H9 (cell line): ENCODE measurements at regions not wholly inside any gene's neighbourhood (a gene's known extent, or its start where the extent isn't known, plus 50 kb on each side); places are given as distances from the start of the nearest gene placed in this dataset.

Experiments used
- DNase-seq: peaks from one replicate; pipeline ENCODE4 v3.0.0-alpha.2; 2017
- H2AFZ ChIP-seq: one replicate; pipeline ENCODE4 v1.6.1; 2013; ENCODE audit warnings: mild to moderate bottlenecking, low read length, control low read depth, moderate library complexity
- H2AK5ac ChIP-seq: 2 replicates; pipeline ENCODE4 v1.6.1; 2013; ENCODE audit warnings: low read length, control low read depth, mixed read lengths; ENCODE audit not compliant: insufficient read length
- H2BK120ac ChIP-seq: one replicate; pipeline ENCODE4 v1.6.1; 2013; ENCODE audit warnings: low read depth, mild to moderate bottlenecking, low read length, control low read depth, inconsistent platforms; ENCODE audit not compliant: poor library complexity, severe bottlenecking
- H2BK12ac ChIP-seq: 2 replicates; pipeline ENCODE4 v1.6.1; 2013; ENCODE audit warnings: low read length, control low read depth, mixed read lengths, low read depth; ENCODE audit not compliant: insufficient read length
- H2BK15ac ChIP-seq: 2 replicates; pipeline ENCODE4 v1.6.1; 2013; ENCODE audit warnings: low read depth, low read length, control low read depth
- H2BK20ac ChIP-seq: one replicate; pipeline ENCODE4 v1.6.1; 2013; ENCODE audit warnings: low read depth, mild to moderate bottlenecking, low read length, control low read depth, inconsistent platforms; ENCODE audit not compliant: poor library complexity, severe bottlenecking
- H2BK5ac ChIP-seq: 2 replicates; pipeline ENCODE4 v1.6.1; 2013; ENCODE audit warnings: low read length, control low read depth, mixed read lengths; ENCODE audit not compliant: insufficient read length
- H3K14ac ChIP-seq: 2 replicates; pipeline ENCODE4 v1.6.1; 2013; ENCODE audit warnings: low read length, control low read depth; ENCODE audit not compliant: insufficient read depth
- H3K18ac ChIP-seq: 2 replicates; pipeline ENCODE4 v1.6.1; 2013; ENCODE audit warnings: low read depth, mild to moderate bottlenecking, mixed read lengths, low read length, control low read depth; ENCODE audit not compliant: insufficient read length
- H3K23ac ChIP-seq: 2 replicates; pipeline ENCODE4 v1.6.1; 2013; ENCODE audit warnings: low read length, control low read depth, mixed read lengths, low read depth; ENCODE audit not compliant: insufficient read length
- H3K23me2 ChIP-seq: 2 replicates; pipeline ENCODE4 v1.6.1; 2013; ENCODE audit warnings: low read depth, mild to moderate bottlenecking, mixed read lengths, low read length, control low read depth; ENCODE audit not compliant: insufficient read length, poor library complexity, severe bottlenecking
- H3K27ac ChIP-seq: 2 replicates; pipeline ENCODE4 v1.5.1; 2013; ENCODE audit warnings: low read length, control low read depth, mixed read lengths, low read depth; ENCODE audit not compliant: insufficient read length
- H3K27me3 ChIP-seq: 2 replicates; pipeline ENCODE4 v1.6.1; 2013; ENCODE audit warnings: low read length, control low read depth, inconsistent platforms; ENCODE audit not compliant: insufficient read depth
- H3K4ac ChIP-seq: 2 replicates; pipeline ENCODE4 v1.6.1; 2013; ENCODE audit warnings: low read depth, mild to moderate bottlenecking, control low read depth, inconsistent platforms, low read length, moderate library complexity
- H3K4me1 ChIP-seq: 2 replicates; pipeline ENCODE4 v1.6.1; 2013; ENCODE audit warnings: low read length, control low read depth, inconsistent platforms; ENCODE audit not compliant: insufficient read depth
- H3K4me2 ChIP-seq: 2 replicates; pipeline ENCODE4 v1.6.1; 2013; ENCODE audit warnings: low read length, control low read depth, mixed read lengths; ENCODE audit not compliant: insufficient read length, insufficient read depth
- H3K56ac ChIP-seq: 2 replicates; pipeline ENCODE4 v1.6.1; 2013; ENCODE audit warnings: low read depth, mild to moderate bottlenecking, mixed read lengths, low read length, control low read depth; ENCODE audit not compliant: insufficient read length
- H3K79me1 ChIP-seq: 2 replicates; pipeline ENCODE4 v1.6.1; 2013; ENCODE audit warnings: low read depth, mild to moderate bottlenecking, moderate library complexity, low read length, control low read depth, inconsistent platforms; ENCODE audit not compliant: insufficient read depth, poor library complexity, severe bottlenecking
- H3K79me2 ChIP-seq: 2 replicates; pipeline ENCODE4 v1.6.1; 2013; ENCODE audit warnings: low read length, control low read depth, inconsistent platforms; ENCODE audit not compliant: insufficient read depth
- H3K9ac ChIP-seq: 2 replicates; pipeline ENCODE4 v1.6.1; 2013; ENCODE audit warnings: low read length, control low read depth, mixed read lengths; ENCODE audit not compliant: insufficient read length; ENCODE audit errors: extremely low read depth
- H3K9me3 ChIP-seq: one replicate; pipeline ENCODE4 v1.6.1; 2013; ENCODE audit warnings: low read depth, low read length, inconsistent platforms; ENCODE audit not compliant: control insufficient read depth
- H3T11ph ChIP-seq: one replicate; pipeline ENCODE4 v1.6.1; 2013; ENCODE audit warnings: mild to moderate bottlenecking, low read length, control low read depth, inconsistent platforms
- H4K20me1 ChIP-seq: one replicate; pipeline ENCODE4 v1.6.1; 2013; ENCODE audit not compliant: control insufficient read depth, insufficient read length, insufficient read depth
- H4K5ac ChIP-seq: 2 replicates; pipeline ENCODE4 v1.6.1; 2013; ENCODE audit warnings: low read depth, mild to moderate bottlenecking, mixed read lengths, low read length, control low read depth; ENCODE audit not compliant: insufficient read length
- H4K8ac ChIP-seq: replicated peaks from 2 replicates; pipeline ENCODE4 v1.6.1; 2013; ENCODE audit warnings: low read length, control low read depth, mixed read lengths, low read depth; ENCODE audit not compliant: insufficient read length
- H4K91ac ChIP-seq: 2 replicates; pipeline ENCODE4 v1.6.1; 2013; ENCODE audit warnings: low read depth, mild to moderate bottlenecking, moderate library complexity, mixed read lengths, low read length, control low read depth; ENCODE audit not compliant: insufficient read length
- H3K27ac Mint-ChIP-seq, 3 experiments: 2 replicates in 2 of 3; 3 replicates in 1 of 3; pipeline ENCODE4 v1.8.0; 2020 to 2021; ENCODE audit warnings: mixed read lengths in 3 of 3, mild to moderate bottlenecking in 1 of 3, moderate library complexity in 1 of 3
- H3K27me3 Mint-ChIP-seq: 2 replicates; pipeline ENCODE4 v1.8.0; 2021; ENCODE audit warnings: low read depth, mild to moderate bottlenecking, moderate library complexity, mixed read lengths
- H3K36me3 Mint-ChIP-seq, 3 experiments: 2 replicates in 2 of 3; 3 replicates in 1 of 3; pipeline ENCODE4 v1.8.0; 2020 to 2021; ENCODE audit warnings: low read depth in 3 of 3, mixed read lengths in 3 of 3; ENCODE audit not compliant: insufficient read depth in 1 of 3
- H3K4me1 Mint-ChIP-seq, 2 experiments: 2 replicates each; pipeline ENCODE4 v1.8.0; 2020; ENCODE audit warnings: mixed read lengths in 2 of 2
- H3K4me3 Mint-ChIP-seq, 2 experiments: 2 replicates in 1 of 2; 3 replicates in 1 of 2; pipeline ENCODE4 v1.8.0; 2020 to 2021; ENCODE audit warnings: mild to moderate bottlenecking in 2 of 2, mixed read lengths in 2 of 2, moderate library complexity in 1 of 2
- H3K9me3 Mint-ChIP-seq, 2 experiments: 2 replicates in 1 of 2; 3 replicates in 1 of 2; pipeline ENCODE4 v1.8.0; 2020; ENCODE audit warnings: mild to moderate bottlenecking in 2 of 2, mixed read lengths in 2 of 2, moderate library complexity in 1 of 2
- CTCF ChIP-seq: fragments of 200-600 bp; sonication (generic); conservative IDR thresholded peaks from 3 replicates; pipeline ENCODE4 v1.8.0; 2021; ENCODE audit warnings: antibody characterized with exemption, mild to moderate bottlenecking
- WGBS: extraction: QIAGEN DNeasy Blood & Tissue Kit; methylation state at CpG from one replicate; pipeline ENCODE4 v1.1.7; 2013; ENCODE audit warnings: missing lambda C conversion rate, low lambda C conversion rate, mixed read lengths; ENCODE audit not compliant: insufficient read length; ENCODE audit errors: extremely low coverage; 5-methylcytosine and 5-hydroxymethylcytosine counted together

DNA sequence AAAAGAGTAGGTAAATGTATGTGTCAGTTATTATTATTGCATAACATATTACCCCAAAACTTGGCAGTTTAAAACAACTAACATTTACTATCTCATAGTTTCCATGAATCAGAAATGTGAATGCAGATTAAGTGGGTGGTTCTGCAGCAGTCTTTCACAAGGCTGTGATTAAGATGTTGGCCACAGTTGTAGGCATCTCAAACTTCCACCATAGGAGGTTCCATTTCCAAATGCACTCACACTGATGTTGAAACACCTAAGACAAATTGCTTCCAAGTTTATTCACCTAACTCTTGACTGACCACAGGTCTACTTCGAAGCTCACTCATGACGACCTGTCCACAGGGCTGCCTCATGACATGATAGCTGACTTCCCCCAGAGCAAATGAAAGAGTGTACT, 360.8 kb downstream of the GRB14 start:
- H3K14ac ChIP-seq: no peak overlapping the region
- Mint-ChIP-seq H3K4me1 (no peaks in the 10 kb centered on the region), H3K9me3 (peaks cover 0 to 3% of the 10 kb centered on the region in 2 experiments; a peak in 1 of 5 replicates), H3K36me3 (no peaks in the 10 kb centered on the region), H3K4me3 (no peak overlapping the region), H3K27ac (no peak overlapping the region), H3K27me3 (no peaks in the 10 kb centered on the region)
- H3K56ac ChIP-seq: no peak overlapping the region
- H2BK5ac ChIP-seq: no peak overlapping the region
- no peak for TF ChIP-seq CTCF
- H2BK12ac ChIP-seq: no peak overlapping the region
- no peaks in the 10 kb centered on the region for H4K20me1 ChIP-seq
- WGBS: no CpG with 5 or more reads among the region's 2 CpGs
- no peak overlapping the region for H3K23ac ChIP-seq
- H3K9me3 ChIP-seq: no peaks in the 10 kb centered on the region
- DNase-seq: no peak
- H2BK20ac ChIP-seq: no peak overlapping the region
- no peak overlapping the region for H2BK120ac ChIP-seq
- no peak overlapping the region for H3K4ac ChIP-seq
- no peak overlapping the region for H3K18ac ChIP-seq
- H3T11ph ChIP-seq: no peak overlapping the region
- no peak overlapping the region for H3K4me2 ChIP-seq
- H3K23me2 ChIP-seq: no peaks in the 10 kb centered on the region
- no peak overlapping the region for H4K8ac ChIP-seq
- no peaks in the 10 kb centered on the region for H3K79me2 ChIP-seq
- H3K9ac ChIP-seq: no peak overlapping the region
- no peak overlapping the region for H4K91ac ChIP-seq
- no peak overlapping the region for H2AK5ac ChIP-seq
- H2BK15ac ChIP-seq: no peak overlapping the region
- H3K27me3 ChIP-seq: no peaks in the 10 kb centered on the region
- H3K4me1 ChIP-seq: no peaks in the 10 kb centered on the region
- no peaks in the 10 kb centered on the region for H3K79me1 ChIP-seq
- no peak overlapping the region for H4K5ac ChIP-seq
- no peak overlapping the region for H2AFZ ChIP-seq
- H3K27ac ChIP-seq: no peak overlapping the region
